ENCODE measurements at regions not wholly inside any gene's neighbourhood (a gene's known extent, or its start where the extent isn't known, plus 50 kb on each side); places are given as distances from the start of the nearest gene placed in this dataset.

DNA sequence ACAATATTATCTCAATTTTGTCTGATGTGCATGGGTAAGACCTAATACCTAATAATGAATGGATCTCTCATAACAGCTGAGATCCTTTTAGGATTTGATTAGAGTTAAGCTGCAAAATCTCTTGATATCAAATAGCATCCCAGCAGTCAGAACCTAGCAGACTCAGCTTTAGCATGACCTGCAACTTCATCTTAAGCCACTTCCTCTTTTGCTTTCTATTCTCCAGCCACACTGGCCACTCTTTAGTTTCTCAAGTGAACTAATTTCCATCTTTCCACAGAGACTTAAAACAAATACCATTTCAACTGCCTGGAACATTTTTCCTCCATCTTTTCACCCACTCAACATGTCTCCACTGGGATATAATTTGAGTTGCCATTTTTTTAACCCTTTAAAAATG, 1251.6 kb upstream of the ZEB2 start:
- Histone ChIP-seq H3K4me1 (ENCODE audit: control insufficient read depth, insufficient read depth, low read length) (no peaks in the 10 kb centered on the region), H3K36me3 (ENCODE audit: control insufficient read depth in 2 of 2, insufficient read depth in 1 of 2, low read length in 2 of 2) (no peaks in the 10 kb centered on the region), H3K4me3 (ENCODE audit: low read depth, low read length) (no peak overlapping the region), H3K9me3 (ENCODE audit: control insufficient read depth, insufficient read depth, low read depth, low read length) (no peaks in the 10 kb centered on the region), H3K27ac (ENCODE audit: extremely low read depth, low read depth, low read length) (no peak overlapping the region)
- ChIA-PET POLR2A (no interaction called here), CTCF (no interaction called here)
- TF ChIP-seq, protein P1, sequence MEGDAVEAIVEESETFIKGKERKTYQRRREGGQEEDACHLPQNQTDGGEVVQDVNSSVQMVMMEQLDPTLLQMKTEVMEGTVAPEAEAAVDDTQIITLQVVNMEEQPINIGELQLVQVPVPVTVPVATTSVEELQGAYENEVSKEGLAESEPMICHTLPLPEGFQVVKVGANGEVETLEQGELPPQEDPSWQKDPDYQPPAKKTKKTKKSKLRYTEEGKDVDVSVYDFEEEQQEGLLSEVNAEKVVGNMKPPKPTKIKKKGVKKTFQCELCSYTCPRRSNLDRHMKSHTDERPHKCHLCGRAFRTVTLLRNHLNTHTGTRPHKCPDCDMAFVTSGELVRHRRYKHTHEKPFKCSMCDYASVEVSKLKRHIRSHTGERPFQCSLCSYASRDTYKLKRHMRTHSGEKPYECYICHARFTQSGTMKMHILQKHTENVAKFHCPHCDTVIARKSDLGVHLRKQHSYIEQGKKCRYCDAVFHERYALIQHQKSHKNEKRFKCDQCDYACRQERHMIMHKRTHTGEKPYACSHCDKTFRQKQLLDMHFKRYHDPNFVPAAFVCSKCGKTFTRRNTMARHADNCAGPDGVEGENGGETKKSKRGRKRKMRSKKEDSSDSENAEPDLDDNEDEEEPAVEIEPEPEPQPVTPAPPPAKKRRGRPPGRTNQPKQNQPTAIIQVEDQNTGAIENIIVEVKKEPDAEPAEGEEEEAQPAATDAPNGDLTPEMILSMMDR (tag by site-specific recombination; IDR thresholded peaks at IDR 0.05), result no peak
- TF ChIP-seq ZNF214 (tag by site-specific recombination; IDR thresholded peaks at IDR 0.05; ENCODE audit: borderline replicate concordance) (no peak), ZNF23 (tag by site-specific recombination; IDR thresholded peaks at IDR 0.05; ENCODE audit: borderline replicate concordance) (no peak), ZNF266 (tag by site-specific recombination; IDR thresholded peaks at IDR 0.05; ENCODE audit: low read depth) (no peak), OSR2 (tag by site-specific recombination; IDR thresholded peaks at IDR 0.05) (no peak), SALL2 (tag by site-specific recombination; IDR thresholded peaks at IDR 0.05; ENCODE audit: borderline replicate concordance) (no peak), ZNF548 (tag by site-specific recombination; IDR thresholded peaks at IDR 0.05) (no peak), KLF7 (tag by site-specific recombination; IDR thresholded peaks at IDR 0.05; ENCODE audit: borderline replicate concordance) (no peak), KLF10 (tag by site-specific recombination; IDR thresholded peaks at IDR 0.05) (no peak), HOXC10 (CRISPR knock-in tag; IDR thresholded peaks at IDR 0.05) (no peak), KLF1 (tag by site-specific recombination; IDR thresholded peaks at IDR 0.05) (no peak), SP2 (tag by site-specific recombination; IDR thresholded peaks at IDR 0.05) (no peak), ZNF473 (tag by site-specific recombination; IDR thresholded peaks at IDR 0.05) (no peak), EGR2 (tag by site-specific recombination; IDR thresholded peaks at IDR 0.05; ENCODE audit: low read depth) (no peak), ZNF311 (tag by site-specific recombination; IDR thresholded peaks at IDR 0.05; ENCODE audit: borderline replicate concordance) (no peak), ZNF366 (tag by site-specific recombination; conservative IDR thresholded peaks at IDR 0.05) (no peak), ZNF433 (tag by site-specific recombination; IDR thresholded peaks at IDR 0.05; ENCODE audit: low read depth) (no peak)
- TF ChIP-seq, protein P2, sequence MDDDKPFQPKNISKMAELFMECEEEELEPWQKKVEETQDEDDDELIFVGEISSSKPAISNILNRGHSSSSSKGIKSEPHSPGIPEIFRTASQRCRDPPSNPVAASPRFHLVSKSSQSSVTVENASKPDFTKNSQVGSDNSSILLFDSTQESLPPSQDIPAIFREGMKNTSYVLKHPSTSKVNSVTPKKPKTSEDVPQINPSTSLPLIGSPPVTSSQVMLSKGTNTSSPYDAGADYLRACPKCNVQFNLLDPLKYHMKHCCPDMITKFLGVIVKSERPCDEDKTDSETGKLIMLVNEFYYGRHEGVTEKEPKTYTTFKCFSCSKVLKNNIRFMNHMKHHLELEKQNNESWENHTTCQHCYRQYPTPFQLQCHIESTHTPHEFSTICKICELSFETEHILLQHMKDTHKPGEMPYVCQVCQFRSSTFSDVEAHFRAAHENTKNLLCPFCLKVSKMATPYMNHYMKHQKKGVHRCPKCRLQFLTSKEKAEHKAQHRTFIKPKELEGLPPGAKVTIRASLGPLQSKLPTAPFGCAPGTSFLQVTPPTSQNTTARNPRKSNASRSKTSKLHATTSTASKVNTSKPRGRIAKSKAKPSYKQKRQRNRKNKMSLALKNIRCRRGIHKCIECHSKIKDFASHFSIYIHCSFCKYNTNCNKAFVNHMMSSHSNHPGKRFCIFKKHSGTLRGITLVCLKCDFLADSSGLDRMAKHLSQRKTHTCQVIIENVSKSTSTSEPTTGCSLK (tag by site-specific recombination; IDR thresholded peaks at IDR 0.05), result no peak
- TF ChIP-seq, protein P3, sequence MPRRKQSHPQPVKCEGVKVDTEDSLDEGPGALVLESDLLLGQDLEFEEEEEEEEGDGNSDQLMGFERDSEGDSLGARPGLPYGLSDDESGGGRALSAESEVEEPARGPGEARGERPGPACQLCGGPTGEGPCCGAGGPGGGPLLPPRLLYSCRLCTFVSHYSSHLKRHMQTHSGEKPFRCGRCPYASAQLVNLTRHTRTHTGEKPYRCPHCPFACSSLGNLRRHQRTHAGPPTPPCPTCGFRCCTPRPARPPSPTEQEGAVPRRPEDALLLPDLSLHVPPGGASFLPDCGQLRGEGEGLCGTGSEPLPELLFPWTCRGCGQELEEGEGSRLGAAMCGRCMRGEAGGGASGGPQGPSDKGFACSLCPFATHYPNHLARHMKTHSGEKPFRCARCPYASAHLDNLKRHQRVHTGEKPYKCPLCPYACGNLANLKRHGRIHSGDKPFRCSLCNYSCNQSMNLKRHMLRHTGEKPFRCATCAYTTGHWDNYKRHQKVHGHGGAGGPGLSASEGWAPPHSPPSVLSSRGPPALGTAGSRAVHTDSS (tag by site-specific recombination; IDR thresholded peaks at IDR 0.05), result no peak
- TF ChIP-seq, protein P4, sequence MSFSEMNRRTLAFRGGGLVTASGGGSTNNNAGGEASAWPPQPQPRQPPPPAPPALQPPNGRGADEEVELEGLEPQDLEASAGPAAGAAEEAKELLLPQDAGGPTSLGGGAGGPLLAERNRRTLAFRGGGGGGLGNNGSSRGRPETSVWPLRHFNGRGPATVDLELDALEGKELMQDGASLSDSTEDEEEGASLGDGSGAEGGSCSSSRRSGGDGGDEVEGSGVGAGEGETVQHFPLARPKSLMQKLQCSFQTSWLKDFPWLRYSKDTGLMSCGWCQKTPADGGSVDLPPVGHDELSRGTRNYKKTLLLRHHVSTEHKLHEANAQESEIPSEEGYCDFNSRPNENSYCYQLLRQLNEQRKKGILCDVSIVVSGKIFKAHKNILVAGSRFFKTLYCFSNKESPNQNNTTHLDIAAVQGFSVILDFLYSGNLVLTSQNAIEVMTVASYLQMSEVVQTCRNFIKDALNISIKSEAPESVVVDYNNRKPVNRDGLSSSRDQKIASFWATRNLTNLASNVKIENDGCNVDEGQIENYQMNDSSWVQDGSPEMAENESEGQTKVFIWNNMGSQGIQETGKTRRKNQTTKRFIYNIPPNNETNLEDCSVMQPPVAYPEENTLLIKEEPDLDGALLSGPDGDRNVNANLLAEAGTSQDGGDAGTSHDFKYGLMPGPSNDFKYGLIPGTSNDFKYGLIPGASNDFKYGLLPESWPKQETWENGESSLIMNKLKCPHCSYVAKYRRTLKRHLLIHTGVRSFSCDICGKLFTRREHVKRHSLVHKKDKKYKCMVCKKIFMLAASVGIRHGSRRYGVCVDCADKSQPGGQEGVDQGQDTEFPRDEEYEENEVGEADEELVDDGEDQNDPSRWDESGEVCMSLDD (tag by site-specific recombination; IDR thresholded peaks at IDR 0.05), result no peak

All from HEK293 (cell line).